Right ventricle myocardium superior (tissue), 1 donor: ENCODE measurements at regions not wholly inside any gene's neighbourhood (a gene's known extent, or its start where the extent isn't known, plus 50 kb on each side); places are given as distances from the start of the nearest gene placed in this dataset.
"Not testable (repeated sequence)": the region's sequence is repeated elsewhere in the genome, so short reads cannot be mapped to it uniquely, and the experiment has no call there.

Experiments used
- ATAC-seq: fragments of 200-7000 bp; cut with Tn5 transposase; one replicate; pipeline ENCODE4 v1.9.1; 2020; ENCODE audit warnings: mild to moderate bottlenecking; ENCODE audit not compliant: poor library complexity
- DNase-seq: peaks from one replicate; pipeline ENCODE4 v3.0.0-alpha.2; 2020
- intact Hi-C: fragments of 100-400 bp; cut with DNase I; formaldehyde crosslinking; loops from one replicate; pipeline ENCODE4 v1.11.2; 2022
- donor health status: DM: no; HTN: yes; CAD: no; lungs with severe emphysema.

DNA sequence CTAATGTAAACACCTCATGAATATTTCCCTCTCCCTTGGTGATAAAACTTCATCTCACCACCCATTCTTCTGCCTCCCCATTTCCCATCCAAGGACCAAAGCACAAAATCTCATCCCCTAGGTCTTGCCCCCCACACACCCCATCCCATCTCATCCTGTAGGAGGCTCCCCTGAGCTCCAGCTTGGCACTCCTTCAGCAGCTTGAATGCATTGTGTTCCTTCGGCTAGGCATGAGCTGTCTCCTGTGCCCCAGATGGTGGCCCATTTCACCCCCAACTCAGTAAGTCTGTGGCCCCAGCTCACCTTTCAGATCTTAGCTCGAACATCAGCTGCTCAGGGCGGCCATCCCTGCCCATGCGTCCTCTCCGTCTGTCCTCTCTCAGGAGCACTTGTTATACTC, 203.6 kb upstream of the NR2F2 start:
- intact Hi-C loops = no loop called here
- ATAC-seq (no peak), DNase-seq (no peak)

DNA sequence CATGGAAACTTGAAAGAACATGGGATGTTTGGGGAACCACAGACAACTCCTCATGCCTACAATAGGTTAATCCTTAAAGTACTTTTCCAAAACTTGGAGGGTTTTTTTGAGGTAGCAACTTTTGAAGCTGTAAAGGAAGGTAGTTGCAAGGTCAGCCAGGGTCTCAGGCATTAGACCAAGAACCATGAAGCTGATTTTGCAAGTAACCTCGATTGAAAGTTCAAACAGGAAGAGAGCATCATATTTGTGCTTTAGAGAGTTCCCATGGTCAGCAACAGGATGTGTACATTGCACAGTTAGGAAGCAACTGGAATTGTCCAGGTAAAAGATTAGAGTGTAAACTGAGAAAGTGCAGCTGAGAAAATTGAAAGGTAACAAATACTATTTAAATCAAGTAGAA, 199.8 kb upstream of the NR2F2 start:
- DNase-seq (no peak), ATAC-seq (no peak)
- intact Hi-C loops = no loop called here

DNA sequence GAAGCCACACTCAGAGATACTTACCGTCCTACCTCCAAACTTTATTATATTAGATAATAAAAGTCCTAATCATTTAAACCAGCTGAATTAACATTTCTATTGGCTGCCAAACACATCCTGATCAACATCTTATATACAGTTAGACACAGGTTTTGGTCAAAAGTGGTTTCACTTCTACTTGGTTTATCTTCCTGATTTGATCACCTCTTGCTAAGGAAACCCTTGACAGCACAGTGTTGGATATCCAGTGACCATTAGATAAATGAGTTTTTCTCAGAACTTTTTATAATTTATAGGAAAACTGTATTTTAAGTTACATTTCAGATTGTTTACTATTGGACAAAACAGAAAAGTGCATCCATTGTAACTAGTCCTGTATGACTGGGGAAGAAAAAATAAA, 198.4 kb upstream of the NR2F2 start:
- no peak for ATAC-seq
- DNase-seq = no peak
- intact Hi-C loops = no loop called here

DNA sequence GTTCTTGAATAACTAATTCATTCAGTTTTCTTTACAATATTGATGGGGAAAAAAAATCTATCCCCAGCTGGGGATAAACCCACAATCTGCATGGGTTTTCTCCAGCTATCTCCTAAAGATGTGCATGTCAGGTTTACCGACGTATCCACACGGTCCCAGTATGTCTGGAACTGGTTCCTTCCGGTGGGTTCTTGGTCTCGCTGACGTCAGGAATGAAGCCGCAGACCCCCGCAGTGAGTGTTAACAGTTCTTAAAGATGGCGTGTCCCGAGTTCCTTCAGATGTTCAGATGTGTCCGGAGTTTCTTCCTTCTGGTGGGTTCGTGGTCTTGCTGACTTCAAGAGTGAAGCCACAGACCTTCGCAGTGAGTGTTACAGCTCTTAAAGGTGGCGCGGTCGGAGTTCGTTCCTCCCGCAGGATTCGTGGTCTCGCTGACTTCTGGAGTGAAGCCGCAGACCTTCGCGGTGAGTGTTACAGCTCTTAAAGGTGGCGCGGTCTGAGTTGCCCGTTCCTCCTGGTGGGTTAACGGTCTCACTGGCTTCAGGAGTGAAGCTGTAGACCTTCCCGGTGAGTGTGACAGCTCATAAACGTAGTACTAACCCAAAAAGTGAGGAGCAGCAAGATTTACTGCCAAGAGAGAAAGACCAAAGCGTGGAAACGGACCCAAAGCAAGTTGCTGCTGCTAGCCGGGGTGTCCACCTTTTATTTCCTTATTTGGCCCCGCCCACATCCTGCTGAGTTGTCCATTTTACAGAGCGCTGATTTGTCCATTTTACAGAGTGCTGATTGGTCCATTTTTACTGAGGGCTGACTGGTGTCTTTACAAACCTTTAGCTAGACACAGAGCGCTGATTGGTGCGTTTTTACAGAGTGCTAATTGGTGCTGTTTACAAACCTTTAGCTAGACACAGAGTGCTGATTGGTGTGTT, 195.1 kb upstream of the NR2F2 start:
- ATAC-seq = no peak
- no peak for DNase-seq
- intact Hi-C loops = no loop called here

DNA sequence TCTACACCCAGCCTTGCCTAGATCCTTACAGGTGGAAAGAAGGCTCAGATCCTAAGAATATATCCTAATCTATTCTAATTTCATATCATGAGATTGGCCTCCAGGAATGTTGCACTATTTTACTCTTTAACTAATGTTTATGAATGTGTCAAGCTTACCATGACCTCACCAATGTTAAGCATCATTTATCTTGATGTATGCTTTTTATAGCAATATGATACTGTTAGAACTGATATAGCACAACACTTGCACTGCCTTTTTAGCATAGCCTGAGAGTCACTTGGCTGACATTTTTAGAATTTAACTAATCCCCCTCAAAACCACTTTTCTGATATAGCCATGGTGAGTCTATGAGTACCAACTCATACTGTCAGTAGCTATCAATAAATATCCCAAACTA, 191.5 kb upstream of the NR2F2 start:
- no peak for ATAC-seq
- intact Hi-C loops = no loop called here

DNA sequence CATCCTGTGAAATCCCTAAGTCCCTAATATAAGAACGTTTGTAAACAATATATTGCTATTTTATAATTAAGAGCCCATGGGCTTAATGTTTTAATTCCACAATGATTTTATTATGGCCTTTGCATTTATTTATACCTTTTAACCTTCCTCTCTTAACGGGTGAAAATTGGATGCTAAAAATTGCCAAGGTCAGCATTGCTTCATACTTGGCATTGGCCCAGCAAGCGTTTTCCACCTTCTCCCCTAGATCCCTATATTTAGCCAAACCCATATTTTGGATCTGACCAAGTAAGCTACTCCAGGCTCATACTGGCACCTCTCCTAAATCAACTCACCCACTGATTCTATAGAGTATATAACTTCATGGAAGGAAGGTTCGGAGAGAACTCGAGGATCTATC, 188.0 kb upstream of the NR2F2 start:
- intact Hi-C loops = no loop called here

More for the DNA sequence above, 191.5 kb upstream of the NR2F2 start:
- DNase-seq = no peak

DNA sequence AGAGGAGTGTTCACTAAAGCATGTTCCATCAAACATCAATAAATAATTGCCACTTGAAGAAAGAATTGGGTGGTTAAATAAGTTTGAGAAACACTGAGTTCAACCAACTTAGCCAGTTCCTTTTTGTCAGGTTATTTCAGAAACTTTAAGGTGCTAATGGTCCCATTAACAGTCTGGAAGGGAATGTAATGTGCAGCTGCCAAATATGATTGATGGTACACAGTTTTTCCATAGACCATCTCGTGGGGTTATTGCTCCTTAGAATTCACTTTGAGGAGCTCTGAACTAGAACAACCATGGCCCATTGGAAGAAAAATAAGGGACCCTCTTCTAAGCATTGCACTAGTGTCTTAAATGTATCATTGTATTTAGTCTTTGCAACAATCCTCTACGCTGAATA, 185.8 kb upstream of the NR2F2 start:
- no peak for ATAC-seq
- intact Hi-C loops = no loop called here
- no peak for DNase-seq

More for the DNA sequence above, 188.0 kb upstream of the NR2F2 start:
- ATAC-seq (no peak), DNase-seq (no peak)

DNA sequence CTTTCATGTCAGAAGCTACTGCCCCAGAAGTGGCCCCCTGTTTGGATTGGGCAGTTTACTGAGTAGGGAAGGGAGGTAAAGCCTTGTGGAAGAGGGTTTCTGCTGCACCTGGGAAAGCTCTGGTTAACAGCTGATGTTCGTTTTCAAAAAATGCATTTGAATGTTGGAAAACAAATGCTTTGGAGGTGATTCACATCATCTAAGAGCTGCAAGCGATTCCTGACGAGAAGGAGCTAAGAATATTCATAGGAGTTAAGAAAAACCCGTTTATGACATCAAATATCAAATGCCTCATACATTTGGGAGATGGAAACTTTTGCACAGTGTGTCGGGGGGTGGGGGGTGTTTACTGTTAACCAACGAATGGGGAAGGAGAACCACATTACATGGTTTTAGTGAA, 183.8 kb upstream of the NR2F2 start:
- intact Hi-C loops = no loop called here
- DNase-seq = no peak
- no peak for ATAC-seq

DNA sequence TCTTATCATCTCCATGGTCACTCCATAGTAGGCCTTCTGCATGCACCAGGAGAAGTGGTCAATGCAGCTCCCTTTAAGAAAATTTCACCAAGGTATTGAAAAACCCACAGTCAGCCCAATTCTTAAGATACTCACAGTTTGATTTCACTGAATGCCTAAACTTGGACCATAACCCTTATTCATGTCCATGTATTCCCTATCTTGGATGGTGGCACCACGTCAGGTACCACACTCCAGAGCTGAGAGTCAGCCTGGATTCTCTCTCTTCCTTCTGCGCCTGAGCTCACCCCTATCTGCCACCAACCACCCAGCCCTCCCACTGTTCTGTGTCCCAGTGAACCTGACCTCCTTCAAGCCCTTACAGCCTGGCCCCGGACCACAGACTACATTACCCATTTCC, 183.2 kb upstream of the NR2F2 start:
- intact Hi-C loops = no loop called here
- ATAC-seq (no peak), DNase-seq (no peak)

DNA sequence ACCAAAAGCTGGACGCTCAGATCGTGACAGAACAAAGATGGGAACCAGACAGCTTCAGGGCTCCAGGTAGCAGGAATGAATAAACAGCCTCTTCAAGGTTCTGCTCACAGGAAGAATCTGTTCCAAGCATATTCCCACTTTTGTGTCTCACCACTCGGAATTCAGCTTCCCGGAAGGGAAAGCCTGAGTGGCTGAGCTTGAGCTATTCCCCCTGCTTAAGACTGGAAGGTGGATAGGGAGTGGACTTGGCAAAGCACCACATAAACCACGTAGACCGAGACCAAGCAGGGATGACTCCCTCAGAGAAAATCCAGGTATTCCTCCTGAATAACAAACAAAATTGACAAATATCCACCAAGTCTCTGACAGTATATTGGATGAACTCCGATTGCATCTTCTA, 180.2 kb upstream of the NR2F2 start:
- DNase-seq = no peak
- intact Hi-C loops = no loop called here
- ATAC-seq = no peak

DNA sequence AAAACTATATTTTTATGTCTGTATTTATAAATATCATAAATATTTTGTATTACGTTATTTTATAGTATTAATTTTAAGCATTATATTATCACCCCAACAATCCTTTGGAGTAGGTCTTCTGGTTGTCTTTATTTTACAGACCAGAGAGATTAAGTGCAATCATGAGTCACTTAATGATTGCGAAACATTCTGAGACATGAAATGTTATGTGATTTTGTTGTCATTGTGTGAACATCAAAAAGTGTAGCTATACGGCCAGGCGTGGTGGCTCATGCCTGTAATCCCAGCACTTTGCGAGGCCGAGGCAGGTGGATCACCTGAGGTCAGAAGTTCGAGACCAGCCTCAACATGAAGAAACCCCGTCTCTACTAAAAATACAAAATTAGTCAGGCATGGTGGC, 178.8 kb upstream of the NR2F2 start:
- DNase-seq, ATAC-seq: not testable (repeated sequence)

DNA sequence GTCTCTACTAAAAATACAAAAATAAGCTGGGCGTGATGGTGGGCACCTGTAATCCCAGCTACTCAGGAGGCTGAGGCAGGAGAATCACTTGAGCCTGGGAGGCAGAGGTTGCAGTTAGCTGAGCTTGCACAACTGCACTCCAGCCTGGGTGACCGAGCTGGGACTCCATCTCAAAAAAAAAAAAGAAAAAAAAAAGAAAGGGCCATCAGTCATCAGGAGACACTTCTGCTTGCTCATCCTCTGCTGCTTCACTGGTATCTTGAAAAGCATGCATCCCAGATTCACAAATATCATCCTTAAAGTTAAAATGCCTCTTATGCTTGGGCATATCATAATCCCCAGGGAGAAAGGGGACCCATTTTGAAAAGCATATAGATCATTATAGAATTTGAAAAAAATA, 176.6 kb upstream of the NR2F2 start:
- no peak for ATAC-seq
- intact Hi-C loops = no loop called here

More for the DNA sequence above, 178.8 kb upstream of the NR2F2 start:
- intact Hi-C loops = not testable (repeated sequence)

DNA sequence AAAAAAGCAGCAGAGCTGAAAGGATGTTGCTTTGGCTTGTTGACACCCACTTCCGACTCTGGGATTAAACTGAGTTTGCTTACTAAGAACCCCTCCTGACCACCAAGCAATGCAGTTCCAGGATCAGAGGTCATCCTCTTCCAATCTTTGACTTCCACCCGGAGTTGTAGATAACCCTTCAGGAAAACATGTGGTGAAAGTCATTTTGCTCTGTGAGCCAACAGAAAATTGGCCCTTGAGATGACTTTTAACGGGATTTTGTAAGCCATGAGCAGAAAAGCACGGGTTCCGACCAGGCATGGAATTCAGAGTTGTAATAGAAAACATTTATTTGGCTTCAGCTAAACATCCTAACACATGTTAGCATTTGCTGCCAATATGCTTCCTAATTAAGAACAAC, 171.6 kb upstream of the NR2F2 start:
- intact Hi-C loops = no loop called here
- DNase-seq (no peak), ATAC-seq (peak; percentile 83)

More for the DNA sequence above, 176.6 kb upstream of the NR2F2 start:
- DNase-seq = no peak

DNA sequence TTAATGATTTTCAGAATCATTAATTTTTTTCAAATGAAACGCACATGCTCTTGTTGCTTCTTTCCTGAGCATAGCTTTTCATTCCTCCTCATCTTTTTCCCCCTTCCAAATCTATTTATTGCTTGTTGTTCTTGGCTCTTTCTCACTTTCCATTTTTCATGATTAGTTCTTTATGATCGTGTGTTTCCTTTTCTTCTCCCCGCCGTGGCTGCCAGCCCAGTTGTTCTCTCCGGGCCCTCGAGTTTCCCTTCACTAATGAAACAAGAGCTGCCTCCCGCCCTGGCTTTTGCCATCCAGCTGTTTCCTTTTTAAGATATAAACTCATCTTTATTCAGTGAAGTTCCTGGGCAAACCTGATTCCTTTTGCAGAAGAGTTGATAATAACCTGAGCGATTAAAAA, 170.2 kb upstream of the NR2F2 start:
- DNase-seq = peak; percentile 70
- ATAC-seq = peak; percentile 60
- intact Hi-C loops = loop anchor here (10.0 kb wide), 1 partner anchor 145 kb away; no protein-coding TSS in a partner anchor

DNA sequence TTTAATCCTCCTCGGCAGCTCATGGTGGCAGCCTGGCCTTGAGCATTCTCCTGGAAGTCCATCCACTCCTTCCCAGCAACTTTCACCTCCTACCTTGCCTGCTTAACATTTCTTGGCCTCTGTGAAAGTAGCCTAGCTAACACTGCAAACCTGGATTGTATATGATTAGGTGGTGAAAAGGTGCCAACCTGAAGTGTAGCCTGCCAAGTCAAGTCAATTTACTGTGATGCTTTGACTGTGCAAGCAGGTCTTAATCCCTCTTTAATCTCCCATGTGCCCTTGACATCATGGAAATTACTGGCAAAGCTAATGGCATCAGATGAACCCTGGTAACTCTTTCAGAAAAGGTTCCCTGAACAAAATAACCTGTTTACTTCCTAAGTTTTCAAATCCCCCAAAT, 169.7 kb upstream of the NR2F2 start:
- ATAC-seq = no peak
- no peak for DNase-seq
- intact Hi-C loops = loop anchor here (10.0 kb wide), 1 partner anchor 144 kb away; no protein-coding TSS in a partner anchor

DNA sequence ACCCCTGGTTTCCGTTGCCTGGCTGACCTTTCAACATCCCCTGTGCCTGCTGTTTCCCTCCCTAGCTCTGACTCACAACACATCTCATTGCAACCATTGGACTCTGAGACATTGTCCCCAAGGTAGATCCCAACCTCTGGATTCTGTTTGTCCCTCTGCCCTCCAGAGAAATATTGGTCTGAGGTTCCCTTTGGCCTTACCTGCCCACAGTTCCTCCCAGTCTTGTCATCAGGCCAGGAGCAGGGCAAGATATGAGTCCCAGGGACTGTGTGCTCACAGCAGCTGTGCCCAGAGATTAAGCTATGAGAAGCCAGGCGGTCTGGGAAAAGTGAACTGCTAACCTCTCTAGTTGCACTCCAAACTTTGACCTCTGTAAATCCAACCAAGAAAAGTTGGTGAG, 168.2 kb upstream of the NR2F2 start:
- no peak for DNase-seq
- intact Hi-C loops = loop anchor here (10.0 kb wide), 1 partner anchor 142 kb away; no protein-coding TSS in a partner anchor
- ATAC-seq = no peak

DNA sequence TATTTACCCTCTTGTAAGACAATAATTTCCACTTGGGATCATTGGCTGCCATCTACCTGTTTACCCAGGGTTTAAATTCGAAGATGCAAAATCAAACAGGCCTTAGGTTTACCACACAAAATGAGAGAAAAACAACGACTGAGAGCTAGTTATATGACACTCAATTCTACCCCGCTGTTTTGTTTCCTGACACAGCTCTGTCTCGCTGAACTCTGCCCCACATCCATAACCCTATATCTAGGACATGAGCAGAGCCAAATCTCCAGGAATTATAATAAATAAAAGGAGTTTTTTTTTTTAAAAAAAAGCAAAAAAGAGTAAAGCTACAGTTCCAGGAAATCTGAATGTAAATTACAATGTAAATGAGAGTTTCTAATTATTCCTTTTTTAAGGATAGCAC, 165.4 kb upstream of the NR2F2 start:
- ATAC-seq (no peak), DNase-seq (no peak)
- intact Hi-C loops = loop anchor here (10.0 kb wide), 1 partner anchor 140 kb away; no protein-coding TSS in a partner anchor

DNA sequence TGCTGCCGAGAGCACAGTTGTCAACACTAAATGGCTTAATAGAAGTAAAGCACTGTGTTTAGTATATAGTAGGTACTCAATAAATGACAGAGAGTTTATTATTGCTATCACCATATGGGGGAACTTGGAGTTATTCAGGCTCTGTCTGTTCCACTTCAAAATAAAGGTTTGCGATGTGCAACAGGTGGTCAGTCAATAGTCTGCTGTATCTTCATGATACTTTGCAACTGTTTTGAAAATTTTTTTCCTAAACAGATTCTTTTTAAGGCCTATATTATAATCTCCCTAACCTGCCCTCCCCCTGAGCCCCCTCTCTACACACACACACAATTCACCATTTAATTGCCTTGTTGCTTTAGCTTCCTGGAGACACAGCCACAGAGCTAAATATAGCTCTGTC, 164.7 kb upstream of the NR2F2 start:
- intact Hi-C loops = loop anchor here (10.0 kb wide), 1 partner anchor 139 kb away; no protein-coding TSS in a partner anchor
- ATAC-seq = no peak
- DNase-seq = no peak

DNA sequence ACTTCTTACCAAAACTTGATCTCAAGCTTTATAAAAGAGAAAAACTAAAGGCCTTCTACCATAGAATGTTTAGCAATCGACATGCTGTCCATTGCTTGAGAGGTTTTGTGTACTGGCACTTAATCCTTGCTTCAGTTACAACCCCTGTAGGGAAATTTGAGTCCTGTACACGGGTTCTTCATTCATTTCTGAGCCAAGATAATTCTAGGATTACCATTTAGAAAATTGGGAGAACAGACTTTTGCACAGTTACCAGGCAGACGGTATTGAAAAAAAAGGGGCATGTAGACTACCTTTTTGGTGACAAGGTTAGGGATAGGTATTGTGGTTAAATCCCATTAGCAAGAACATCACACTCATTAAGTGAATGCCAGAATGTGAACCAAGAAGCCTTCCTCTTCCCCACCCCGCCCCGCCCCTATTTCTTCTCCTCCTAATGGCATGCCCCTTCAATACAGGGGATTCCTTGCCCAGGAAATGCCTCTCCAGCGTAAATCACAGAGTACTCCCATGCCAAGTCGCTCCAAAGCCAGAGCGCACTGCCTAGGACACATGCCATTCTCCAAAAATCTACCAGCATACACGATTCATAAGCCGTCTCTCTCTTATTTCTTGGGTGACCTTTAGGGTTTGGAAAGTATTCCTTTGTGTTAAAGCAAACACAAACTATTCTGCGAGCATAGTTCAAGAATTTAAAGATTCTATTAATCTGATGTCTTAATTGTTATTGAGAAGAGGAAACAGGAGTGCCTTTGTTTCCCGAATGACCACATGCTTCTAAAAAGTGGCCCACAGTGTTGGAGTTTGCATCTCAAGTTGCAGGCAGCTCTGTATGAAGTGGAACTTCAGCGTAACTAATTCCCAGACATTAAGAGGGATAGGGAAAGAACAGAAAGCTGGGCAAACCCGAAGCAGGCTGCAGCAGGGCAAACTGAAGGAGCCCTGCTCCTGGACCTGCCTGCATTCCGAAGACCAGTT, 164.0 kb upstream of the NR2F2 start:
- no peak for ATAC-seq
- intact Hi-C loops = loop anchor here (10.0 kb wide), 1 partner anchor 138 kb away; no protein-coding TSS in a partner anchor

More for the DNA sequence above, 164.0 kb upstream of the NR2F2 start:
- no peak for DNase-seq
